HG02763 (cell line): ENCODE measurements at regions not wholly inside any gene's neighbourhood (a gene's known extent, or its start where the extent isn't known, plus 50 kb on each side); places are given as distances from the start of the nearest gene placed in this dataset.
A peak's percentile ranks its signal among the peaks of the same experiment; 100 is the strongest.

Experiments
- ATAC-seq: cut with Tn5 transposase; IDR thresholded peaks from one replicate; pipeline ENCODE4 v1.9.1; 2021; ENCODE audit warnings: mild to moderate bottlenecking, moderate library complexity; ENCODE audit not compliant: unreplicated experiment

DNA sequence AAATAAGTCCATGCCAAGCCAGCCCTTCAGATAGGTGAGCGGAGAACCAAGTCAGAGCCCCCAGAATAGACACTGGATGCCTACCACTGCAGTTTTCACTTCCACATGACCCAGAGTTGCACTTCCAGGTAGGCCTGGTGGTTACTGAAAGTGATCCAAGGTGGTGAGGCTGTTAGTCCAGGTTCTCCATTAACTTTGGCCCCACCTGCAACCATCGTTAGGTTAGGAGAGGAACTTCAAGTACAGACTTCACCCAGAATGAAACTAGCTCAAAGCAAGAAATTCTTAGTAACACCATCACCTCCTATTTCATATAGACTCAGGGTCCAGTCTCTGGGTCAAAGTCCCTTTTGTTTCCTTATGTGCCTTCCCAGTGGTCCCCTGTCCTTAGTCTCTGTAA lies 293.1 kb upstream of the ID2 start:
- ATAC-seq, result peak; percentile 57

DNA sequence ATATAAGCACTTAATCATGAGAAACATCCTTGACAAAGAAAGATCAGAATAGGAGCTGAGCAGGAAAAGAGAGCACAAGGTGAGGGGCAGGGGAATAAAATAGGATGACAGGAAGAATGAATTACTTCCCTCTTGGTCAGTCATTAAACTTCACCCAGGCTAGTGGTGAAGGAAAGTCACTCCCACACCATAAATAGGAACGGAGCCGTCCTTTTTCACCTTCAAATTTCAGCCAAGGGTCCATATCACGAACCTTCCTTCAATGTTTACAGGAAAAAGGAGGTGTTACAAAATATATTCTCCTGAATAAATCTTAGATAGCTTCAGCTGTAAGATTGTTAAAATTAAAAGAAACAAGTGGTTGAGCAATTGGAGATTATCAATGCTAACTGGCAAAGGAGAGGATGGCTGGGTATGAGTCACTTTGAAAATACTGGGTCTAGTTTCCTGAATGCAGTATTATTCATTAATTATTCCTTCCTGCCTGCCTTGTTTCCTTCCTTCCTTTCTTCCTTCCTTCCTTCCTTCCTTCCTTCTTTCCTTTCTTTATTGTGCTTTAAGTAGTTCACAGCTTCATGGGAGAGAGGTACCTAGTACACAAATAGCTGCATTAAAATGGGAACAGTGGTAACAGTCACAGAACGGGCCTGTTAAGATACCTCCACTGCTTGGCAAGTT lies 292.3 kb upstream of the ID2 start:
- no peak for ATAC-seq

DNA sequence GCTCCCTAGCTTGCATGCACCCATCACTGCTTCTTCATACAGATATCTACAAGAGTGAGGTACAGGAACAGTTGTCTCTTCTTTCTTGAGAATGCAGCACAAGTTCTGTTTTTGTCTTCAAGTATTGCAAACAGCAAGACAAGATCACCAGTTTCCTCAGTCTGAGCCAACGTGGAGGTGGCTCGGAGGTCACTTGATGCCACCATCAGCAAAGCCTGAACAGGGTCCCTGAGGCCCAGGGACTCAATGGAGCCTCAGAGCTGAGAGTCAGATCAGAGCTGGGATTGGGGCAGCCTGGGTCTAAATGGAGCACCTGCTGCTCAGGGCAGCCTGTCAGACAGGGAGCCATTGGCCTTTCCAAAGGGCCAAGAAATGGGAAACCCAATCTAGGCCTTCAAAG lies 290.7 kb upstream of the ID2 start:
- no peak for ATAC-seq

DNA sequence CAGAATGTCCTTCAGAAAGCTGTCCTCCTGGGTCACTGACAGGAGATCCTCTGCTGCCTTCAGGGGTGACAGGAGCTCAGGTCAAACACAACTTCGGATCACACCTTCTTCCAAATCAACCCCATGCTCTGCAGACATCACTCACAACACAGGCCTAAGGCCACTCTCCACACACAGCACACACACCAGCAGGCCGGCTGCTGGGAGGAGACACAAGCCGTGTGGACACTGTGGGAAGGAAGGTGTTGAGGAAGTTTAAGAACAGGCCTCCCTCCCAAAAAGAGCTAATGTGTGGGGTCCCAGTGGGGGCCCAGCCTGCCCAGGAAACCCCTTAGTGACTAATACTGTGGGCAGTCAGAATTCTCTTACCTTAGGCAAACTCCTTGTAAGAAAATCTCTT lies 290.3 kb upstream of the ID2 start:
- ATAC-seq, result no peak

DNA sequence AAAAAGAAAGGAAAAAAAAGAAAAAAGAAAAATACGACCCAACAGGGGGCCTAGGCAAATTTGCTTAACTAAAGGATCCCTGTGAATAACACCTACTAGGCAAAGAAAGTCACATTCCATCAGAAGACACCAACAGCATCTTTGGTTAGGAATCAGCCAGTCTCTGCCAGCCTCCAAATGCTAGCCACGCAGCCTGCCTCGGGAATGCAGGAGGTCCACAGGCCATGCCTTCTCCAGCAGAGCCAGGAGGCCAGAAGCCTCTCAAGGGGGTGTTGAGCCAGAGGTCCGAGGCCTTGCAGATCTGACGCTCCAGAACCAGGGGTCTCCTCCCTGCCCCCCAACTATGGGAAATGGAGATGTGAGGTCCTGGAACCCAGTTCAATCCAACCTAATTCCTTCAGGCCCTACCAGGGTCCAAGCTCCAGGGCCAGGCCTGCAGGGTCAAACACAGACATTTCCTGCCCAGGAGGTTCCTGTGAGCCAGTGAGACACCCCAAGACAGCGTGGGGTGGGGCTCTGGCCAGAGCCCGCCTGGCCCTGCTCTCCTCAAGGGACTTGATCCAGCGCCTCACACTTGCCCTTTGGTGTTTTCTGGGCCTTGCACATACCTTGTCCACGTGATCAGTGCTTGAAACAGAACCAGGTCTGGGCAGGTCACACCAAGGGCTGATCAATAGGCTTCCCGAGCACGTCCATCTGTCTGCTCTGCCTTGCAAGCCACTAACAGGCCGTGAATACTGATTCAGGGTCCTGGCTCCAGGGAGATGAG lies 289.6 kb upstream of the ID2 start:
- no peak for ATAC-seq

DNA sequence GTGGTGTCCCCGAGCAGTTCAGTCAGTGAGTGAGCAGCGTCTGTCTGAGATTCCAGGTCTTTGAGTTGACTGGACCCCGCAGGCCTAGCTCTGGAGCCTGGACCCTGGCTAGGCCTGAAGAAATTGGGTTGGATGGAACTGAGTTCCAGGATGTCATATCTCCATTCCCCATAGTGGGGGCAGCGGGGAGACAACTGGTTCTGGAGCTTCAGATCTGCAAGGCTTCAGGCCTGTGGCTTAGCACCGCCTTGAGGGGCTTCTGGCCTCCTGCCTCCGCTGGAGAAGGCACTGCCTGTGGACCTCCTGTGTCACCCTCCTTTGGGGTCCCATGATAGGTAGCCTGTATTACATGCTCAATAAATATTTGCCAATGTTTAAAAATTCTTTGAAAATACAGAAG lies 288.4 kb upstream of the ID2 start:
- no peak for ATAC-seq

DNA sequence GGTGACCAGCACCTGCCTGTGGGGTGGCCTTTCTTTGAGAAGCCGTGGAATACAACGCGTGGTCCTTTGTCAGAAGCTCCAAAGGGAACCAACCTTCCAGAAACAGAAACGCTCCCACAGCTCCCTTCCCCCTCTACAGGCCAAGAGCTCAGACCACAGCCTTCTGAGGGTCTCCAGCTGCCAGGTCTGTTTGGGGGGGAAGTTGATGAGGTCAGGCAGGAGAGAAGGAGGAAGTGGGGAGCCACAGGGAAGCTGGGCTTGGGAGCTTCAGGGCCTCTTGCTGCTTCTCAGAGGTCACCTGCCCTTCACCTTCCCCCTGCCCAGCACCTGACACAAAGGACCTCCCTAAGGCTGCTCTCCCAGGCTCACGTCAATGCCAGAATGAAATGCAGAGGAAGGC lies 287.7 kb upstream of the ID2 start:
- no peak for ATAC-seq

DNA sequence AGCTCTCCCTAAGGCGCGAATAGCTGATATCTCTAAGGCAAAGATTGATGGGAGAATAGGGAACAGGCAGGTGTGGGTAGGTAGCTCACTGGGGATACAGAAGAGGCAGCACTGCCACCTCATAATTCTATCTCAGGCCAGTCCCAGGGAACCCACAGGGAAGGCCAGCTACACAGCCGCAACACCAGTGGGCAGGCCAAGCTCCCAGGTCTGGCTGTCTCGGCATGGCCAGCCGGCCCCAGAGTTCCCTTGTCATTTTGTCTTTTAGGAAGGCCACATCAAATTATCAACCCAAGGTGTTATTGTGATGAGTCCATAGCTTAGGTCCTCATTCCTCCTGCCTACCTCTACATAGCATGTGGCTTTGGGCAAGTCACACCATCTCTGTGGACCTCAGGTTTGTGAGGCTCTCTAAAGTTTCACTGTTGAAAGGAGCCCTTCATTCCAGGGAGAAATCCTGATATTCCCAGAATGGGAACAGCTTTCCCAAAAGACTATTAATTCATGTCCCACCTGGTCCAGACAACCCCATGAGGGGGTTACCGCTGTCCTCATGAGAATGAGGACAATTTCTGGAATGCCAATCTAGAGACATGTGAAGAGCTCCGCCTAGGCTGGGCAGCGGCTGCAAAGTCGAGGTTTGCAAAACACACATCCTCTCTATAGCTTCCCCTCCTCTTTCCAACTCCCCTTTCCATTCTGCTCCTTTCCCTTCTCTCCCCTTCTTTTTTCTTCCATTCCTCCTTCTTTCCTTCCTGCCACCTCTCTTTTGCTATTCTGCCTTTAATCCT lies 287.1 kb upstream of the ID2 start:
- ATAC-seq, result no peak

DNA sequence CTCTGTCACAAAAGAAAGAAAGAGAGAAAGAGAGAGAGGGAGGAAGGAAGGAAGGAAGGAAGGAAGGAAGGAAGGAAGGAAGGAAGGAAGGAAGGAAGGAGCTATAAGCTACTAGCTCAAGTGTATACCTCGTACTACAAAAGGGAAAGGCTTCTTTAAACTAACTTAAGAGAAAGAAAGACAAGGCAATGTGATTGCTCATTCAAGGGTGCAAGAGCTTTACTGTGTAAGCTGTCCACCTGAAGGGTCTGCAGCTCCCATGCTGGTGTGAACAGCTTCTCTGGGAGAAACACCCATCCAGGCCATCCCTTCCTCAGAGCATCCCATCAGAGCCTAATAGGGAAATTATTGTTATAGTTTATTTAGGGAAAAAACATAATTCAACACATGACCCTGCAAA lies 286.1 kb upstream of the ID2 start:
- ATAC-seq, result no peak

DNA sequence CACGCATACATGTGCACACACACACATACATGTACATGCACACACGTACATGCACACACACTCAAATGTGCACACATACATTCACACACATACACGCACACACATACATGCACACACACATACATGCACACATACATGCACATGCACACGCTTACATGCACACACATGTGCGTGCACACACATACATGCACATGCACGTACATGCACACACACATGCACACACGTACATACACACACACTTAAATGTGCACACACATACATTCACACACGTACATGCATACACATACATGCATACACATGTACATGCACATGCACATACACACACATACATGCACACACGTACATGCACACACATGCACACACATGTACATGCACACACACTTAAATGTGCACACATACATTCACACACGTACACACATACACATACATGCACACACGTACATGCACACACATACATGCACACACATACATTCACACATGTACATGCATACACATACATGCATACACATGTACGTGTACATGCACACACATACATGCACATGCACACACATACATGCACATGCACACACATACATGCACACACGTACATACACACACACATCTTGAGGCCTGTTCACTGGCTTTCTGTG lies 283.7 kb upstream of the ID2 start:
- no peak for ATAC-seq

DNA sequence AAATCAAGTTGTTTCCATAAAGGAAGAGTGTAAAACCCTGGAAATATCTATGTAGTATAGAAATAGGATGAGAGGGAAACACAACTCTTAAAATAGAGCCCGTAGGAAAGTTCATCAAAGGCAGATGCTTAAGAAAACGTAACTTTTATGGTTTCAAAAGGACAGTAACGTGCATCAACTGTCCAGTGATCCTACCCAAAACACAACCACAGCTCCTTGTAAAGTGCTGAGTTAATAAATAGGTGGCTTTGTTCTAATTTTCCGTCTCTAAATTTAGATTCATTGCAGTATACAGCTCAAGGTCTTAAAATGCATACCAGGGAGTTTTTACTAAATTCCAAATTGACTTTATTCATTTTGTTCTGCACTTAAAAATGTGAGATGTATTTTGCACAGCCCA lies 282.1 kb upstream of the ID2 start:
- ATAC-seq, result no peak

DNA sequence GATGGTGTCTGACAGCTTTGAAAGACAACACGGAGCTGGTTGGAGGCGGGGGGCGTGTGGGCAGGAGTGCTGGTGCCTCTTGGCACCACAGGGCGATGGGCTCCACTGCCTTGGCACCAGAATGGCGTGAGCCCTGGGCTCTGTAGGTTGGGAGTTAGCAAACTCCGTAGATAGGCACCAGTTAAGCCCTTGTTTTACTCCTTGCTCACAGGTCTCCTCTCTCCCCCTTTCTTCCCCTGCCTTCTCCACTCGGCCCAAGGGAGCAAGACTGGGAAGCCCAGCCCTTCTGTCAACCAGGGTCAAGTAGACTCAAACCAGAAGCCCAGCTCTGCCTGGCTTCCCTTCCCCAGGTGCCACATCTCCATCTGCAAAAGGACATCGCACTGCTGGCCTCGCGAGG lies 281.7 kb upstream of the ID2 start:
- no peak for ATAC-seq

DNA sequence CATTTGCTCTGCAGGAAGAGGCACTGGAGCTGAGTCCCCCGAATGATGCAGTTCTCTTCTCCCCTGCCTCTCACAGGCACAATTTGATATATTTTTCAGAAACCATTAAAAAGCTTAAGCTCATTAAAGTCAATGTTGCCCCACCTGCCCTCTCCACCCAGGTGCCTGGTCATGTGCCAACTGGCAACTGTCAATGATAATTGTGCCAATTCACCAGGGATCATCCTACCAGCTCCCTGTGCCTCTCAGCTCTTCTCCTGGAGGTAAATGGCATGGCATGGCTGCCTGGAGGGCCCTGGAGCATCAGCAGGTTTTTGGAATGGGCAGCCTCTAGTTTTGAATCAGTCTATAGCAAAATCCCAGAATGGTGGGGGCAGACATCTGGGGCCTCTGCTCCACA lies 279.6 kb upstream of the ID2 start:
- ATAC-seq, result no peak

DNA sequence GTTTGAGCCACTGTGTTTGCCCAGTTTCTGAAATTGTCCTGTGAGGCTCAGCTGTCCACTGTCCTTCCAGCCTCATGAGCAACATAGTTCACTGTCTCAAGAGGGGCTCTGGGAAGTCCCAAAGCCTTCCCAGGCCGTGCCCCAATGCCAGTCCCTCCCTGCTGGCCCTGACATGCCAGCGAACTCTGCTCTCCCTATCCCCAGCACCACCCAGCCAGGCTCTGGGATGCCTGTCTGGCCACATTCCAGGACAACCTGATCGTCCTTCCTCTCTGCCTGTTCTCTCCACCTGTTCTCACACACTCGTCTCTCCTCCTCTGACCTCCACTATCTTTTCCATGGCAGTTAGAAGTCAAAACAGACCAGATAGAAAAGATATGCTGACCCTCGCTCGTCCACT lies 278.0 kb upstream of the ID2 start:
- ATAC-seq, result no peak

DNA sequence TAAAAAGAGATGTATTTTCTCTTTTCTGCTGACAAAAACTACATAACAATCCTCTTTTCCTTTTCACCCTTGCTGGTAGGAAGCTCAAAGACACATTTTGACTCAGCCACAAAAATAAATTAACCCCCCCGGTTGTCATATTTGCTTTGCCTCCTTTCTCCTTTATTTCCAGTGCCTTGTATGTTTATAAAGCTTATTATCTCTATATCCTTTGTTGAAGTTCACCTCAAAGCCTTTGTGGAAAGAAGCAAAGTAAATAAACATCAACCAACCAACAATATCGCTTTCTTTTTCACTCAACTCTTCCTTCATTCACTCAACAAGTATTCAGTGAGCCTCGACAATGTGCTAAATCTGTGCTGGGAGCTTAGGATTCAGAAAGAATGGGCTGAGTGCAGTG lies 276.5 kb upstream of the ID2 start:
- no peak for ATAC-seq

DNA sequence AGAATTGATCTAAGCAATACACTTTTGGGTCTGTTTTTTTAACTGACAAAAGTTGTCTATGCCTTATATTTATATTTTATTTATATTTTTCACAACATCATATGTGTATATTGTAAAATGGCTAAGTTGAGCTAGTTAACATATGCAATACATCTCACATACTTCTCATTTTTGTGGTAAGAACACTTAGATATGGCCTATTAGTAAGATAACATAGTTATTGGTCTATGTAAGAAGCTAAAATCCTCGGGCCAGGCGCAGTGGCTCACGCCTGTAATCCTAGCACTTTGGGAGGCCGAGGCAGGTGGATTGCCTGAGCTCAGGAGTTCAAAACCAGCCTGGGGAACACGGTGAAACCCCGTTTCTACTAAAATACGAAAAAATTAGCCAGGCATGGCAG lies 275.6 kb upstream of the ID2 start:
- no peak for ATAC-seq

DNA sequence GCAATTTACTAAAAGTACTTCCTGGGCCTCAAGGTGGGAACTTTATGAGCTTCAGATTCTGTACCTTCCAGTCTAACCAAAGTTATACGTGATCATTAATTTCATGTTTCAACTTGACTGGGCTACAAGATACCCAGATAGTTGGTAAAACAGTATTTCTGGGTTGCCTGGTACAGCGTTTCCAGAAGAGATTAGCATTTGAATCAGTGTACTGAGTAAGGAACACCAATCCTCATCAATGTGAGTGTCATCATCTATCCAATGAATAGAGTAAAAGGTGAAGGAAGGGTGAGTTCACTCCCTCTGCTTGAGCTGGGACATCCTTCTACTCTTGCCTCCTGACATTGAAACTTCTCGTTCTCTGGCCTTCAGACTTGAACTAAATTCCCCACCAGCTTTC lies 274.5 kb upstream of the ID2 start:
- ATAC-seq, result no peak

DNA sequence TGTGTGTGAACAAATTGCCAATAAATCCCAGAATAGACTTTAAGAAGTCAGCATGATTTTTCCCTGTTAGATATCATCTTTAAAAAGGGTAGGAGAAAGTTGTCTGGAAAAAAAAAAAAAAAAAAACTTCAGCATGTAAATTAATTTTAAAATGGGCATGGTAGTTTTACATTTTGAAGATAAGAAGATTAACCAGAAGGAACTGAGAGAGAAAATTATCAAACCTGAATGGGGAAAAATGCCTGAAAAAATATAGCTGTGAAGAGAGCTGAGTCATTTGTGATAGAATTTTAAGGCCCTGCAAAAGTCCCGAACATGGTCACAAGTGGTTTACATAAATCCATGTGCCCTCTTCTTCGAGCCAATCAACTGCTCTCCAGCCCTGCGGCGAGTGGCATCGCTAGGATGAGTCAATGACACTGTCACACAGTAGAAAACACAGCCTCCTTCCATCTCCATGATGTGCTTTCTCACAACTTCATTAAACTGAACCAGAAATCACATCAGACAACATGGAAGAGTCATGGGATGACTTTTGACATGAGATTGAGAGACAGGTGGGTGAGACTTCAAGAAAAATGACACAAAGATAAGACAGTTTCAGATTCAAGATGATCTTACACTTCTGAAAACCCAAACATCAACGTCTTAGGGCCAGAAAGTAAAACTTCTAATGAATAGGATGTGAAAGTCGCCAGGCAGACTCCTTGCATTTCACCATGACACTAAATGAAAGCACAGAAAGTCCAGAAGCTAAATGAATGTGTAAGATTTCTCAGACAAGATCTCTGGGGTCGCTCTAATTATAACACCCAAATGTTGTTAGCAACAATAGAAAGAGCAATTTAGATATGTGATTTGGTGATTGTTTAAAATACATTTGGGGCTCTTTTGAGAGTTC lies 273.0 kb upstream of the ID2 start:
- peak; percentile 87 for ATAC-seq

DNA sequence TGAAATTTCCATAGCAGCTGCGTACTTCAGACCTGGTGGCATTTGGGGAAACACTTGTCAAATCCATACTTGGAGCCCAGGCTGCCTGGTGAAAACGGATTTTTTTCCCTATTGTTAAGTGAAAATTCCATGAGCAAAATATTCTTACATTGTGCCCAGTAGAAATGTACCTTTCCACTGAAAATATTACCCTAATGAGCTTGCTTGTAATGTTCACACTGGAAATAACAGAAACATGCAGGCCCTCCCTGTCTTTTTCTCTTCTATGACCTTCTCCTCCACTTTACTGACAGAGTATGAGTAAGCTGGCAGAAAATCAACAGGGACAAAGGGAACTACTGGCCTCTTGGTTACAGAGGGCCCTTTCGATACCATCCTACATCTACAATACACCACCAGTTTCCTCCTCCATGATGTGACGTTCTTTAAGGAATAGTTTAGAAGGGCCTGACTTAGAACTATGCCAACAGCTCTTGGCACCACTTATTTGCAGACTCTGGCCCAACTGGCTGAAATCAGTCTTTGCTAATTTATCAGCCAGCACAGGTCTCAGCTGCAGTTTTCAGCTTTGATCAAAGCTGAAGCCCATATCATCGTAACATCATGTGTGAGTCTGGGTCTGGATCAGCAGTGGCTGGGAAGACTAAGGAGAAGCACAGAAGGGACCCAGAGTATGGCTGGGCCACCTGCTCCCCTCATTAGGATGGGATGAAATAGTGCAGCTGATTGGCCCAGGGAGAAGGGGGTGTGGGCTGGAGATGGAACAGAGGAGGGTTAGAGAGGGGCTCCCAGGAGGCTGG lies 272.2 kb upstream of the ID2 start:
- no peak for ATAC-seq

DNA sequence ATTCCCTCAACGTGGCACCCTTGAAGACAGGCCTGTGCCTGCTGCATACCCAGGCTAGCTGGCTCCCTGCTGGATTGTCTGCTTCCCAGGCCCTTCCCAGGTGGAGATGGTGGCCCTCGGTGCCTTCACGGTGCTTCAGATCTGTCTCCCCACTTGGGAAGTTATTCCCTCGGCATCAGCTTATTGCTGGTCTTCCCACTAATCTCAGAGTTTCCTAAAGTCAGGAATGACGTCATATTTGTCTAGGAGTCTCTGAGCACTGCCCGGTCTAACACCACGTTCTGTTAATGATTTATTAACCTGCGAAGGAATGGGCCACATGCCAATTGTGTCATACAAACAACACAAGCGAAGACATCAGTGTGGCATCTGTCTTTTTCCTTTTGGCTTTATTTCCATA lies 269.8 kb upstream of the ID2 start:
- ATAC-seq, result no peak
